ENCODE measurements at regions not wholly inside any gene's neighbourhood (a gene's known extent, or its start where the extent isn't known, plus 50 kb on each side); places are given as distances from the start of the nearest gene placed in this dataset.

DNA sequence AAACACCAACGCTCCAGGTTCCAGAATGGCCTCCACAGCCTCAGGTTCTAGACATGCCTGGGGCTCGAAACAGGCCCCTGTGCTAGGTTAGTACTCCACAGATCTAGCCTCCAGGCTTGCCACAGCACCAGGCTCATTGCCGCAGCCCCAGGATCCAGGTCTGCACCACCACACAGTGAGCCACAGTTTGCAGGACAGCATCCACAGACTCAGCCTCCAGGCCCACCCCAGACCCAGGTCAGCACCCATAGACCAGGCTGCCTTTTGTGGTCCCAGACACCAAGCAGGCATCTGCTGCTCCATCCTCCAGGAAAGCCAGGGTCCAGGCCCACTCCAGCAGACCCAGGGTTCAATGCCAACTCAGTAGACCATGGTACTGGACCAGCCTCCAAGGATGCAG is 132.3 kb upstream of the VSTM2A start:
- TF ChIP-seq, protein P1, sequence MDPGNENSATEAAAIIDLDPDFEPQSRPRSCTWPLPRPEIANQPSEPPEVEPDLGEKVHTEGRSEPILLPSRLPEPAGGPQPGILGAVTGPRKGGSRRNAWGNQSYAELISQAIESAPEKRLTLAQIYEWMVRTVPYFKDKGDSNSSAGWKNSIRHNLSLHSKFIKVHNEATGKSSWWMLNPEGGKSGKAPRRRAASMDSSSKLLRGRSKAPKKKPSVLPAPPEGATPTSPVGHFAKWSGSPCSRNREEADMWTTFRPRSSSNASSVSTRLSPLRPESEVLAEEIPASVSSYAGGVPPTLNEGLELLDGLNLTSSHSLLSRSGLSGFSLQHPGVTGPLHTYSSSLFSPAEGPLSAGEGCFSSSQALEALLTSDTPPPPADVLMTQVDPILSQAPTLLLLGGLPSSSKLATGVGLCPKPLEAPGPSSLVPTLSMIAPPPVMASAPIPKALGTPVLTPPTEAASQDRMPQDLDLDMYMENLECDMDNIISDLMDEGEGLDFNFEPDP (CRISPR knock-in tag; conservative IDR thresholded peaks at IDR 0.05): no peak
- TF ChIP-seq SNRNP70 (IDR thresholded peaks at IDR 0.05; ENCODE audit: low read depth, low read length) (no peak), FOXP1 (IDR thresholded peaks at IDR 0.05) (no peak), FOXP1 (CRISPR knock-in tag; IDR thresholded peaks at IDR 0.05) (no peak), ZNF235 (CRISPR knock-in tag; IDR thresholded peaks at IDR 0.05; ENCODE audit: borderline replicate concordance) (no peak), ZC3H13 (CRISPR knock-in tag; IDR thresholded peaks at IDR 0.05) (no peak), MZF1 (CRISPR knock-in tag; IDR thresholded peaks at IDR 0.05; ENCODE audit: borderline replicate concordance) (no peak), RAD21 (CRISPR knock-in tag; IDR thresholded peaks at IDR 0.05) (no peak), DNMT3B (CRISPR knock-in tag; conservative IDR thresholded peaks at IDR 0.05) (no peak), CBX5 (CRISPR knock-in tag; IDR thresholded peaks at IDR 0.05; ENCODE audit: borderline replicate concordance) (no peak), SNAI1 (CRISPR knock-in tag; IDR thresholded peaks at IDR 0.05; ENCODE audit: borderline replicate concordance) (no peak), RORA (CRISPR knock-in tag; IDR thresholded peaks at IDR 0.05) (no peak), TAF15 (IDR thresholded peaks at IDR 0.05; ENCODE audit: low read depth, low read length, poor library complexity, severe bottlenecking) (no peak), LCORL (IDR thresholded peaks at IDR 0.05) (no peak), LCORL (CRISPR knock-in tag; IDR thresholded peaks at IDR 0.05) (no peak), MBD4 (IDR thresholded peaks at IDR 0.05; ENCODE audit: borderline replicate concordance, low read length) (no peak), ZBTB3 (CRISPR knock-in tag; IDR thresholded peaks at IDR 0.05; ENCODE audit: borderline replicate concordance, low read depth) (no peak)
- TF ChIP-seq, protein P2, sequence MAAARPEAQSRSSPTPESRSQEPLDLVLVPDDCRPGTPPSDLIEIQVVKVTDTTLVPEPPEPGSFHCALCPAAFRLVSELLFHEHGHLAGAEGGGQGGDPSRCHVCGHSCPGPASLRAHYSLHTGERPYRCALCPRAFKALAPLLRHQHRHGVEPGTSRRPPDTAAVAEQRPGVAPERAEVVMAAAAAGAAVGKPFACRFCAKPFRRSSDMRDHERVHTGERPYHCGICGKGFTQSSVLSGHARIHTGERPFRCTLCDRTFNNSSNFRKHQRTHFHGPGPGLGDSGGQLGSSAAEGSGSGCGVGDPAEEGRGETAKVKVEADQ (CRISPR knock-in tag; IDR thresholded peaks at IDR 0.05; ENCODE audit: borderline replicate concordance): no peak
- TF ChIP-seq, protein P3, sequence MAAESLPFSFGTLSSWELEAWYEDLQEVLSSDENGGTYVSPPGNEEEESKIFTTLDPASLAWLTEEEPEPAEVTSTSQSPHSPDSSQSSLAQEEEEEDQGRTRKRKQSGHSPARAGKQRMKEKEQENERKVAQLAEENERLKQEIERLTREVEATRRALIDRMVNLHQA (CRISPR knock-in tag; IDR thresholded peaks at IDR 0.05): no peak
- TF ChIP-seq, protein P4, sequence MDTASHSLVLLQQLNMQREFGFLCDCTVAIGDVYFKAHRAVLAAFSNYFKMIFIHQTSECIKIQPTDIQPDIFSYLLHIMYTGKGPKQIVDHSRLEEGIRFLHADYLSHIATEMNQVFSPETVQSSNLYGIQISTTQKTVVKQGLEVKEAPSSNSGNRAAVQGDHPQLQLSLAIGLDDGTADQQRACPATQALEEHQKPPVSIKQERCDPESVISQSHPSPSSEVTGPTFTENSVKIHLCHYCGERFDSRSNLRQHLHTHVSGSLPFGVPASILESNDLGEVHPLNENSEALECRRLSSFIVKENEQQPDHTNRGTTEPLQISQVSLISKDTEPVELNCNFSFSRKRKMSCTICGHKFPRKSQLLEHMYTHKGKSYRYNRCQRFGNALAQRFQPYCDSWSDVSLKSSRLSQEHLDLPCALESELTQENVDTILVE (CRISPR knock-in tag; IDR thresholded peaks at IDR 0.05): no peak
- TF ChIP-seq, protein P5, sequence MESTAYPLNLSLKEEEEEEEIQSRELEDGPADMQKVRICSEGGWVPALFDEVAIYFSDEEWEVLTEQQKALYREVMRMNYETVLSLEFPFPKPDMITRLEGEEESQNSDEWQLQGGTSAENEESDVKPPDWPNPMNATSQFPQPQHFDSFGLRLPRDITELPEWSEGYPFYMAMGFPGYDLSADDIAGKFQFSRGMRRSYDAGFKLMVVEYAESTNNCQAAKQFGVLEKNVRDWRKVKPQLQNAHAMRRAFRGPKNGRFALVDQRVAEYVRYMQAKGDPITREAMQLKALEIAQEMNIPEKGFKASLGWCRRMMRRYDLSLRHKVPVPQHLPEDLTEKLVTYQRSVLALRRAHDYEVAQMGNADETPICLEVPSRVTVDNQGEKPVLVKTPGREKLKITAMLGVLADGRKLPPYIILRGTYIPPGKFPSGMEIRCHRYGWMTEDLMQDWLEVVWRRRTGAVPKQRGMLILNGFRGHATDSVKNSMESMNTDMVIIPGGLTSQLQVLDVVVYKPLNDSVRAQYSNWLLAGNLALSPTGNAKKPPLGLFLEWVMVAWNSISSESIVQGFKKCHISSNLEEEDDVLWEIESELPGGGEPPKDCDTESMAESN (CRISPR knock-in tag; conservative IDR thresholded peaks at IDR 0.05): no peak
- no peaks in the 10 kb centered on the region for H3K4me1 ChIP-seq (ENCODE audit: insufficient read depth, low read length)
- no peak overlapping the region for H3K4me3 ChIP-seq (replicated peaks in 1 of 3; ENCODE audit: insufficient read depth in 1 of 3, low read depth in 2 of 3, low read length in 3 of 3)
- no TSS peak for BruUV-seq (replicated peaks)
- ChIA-PET CTCF (ENCODE audit: low intra/inter-chr PET ratio, low total read pairs) (no interaction called here), POLR2A (no interaction called here)
- H3K9me3 ChIP-seq (ENCODE audit: low read length): peaks cover 87% of the 10 kb centered on the region
- in situ Hi-C loops (cut with HindIII; ENCODE audit: extremely low pct_ligation_motif_present, low pct_unique_long_range_greater_than_20kb) (no loop called here), intact Hi-C loops (cut with micrococcal nuclease; ENCODE audit: unreplicated experiment) (no loop called here)
- no peak overlapping the region for H3K27ac ChIP-seq (ENCODE audit: extremely low read length, insufficient read depth, low read length)
- ATAC-seq (no peak), DNase-seq (ENCODE audit: low spot score) (no peak), FAIRE-seq (no peak)
- H3K27me3 ChIP-seq (ENCODE audit: control insufficient read depth in 1 of 2, insufficient read depth in 2 of 2, low read length in 2 of 2): no peaks in the 10 kb centered on the region
- WGBS (ENCODE audit: low lambda C conversion rate): 40% methylated on average over 1 of the region's 3 CpGs
- no peaks in the 10 kb centered on the region for H3K36me3 ChIP-seq (replicated peaks in 1 of 2; ENCODE audit: control insufficient read depth in 1 of 2, insufficient read depth in 2 of 2, low read length in 2 of 2)
- no peak overlapping the region for H3K9ac ChIP-seq (ENCODE audit: insufficient read depth, low read depth, low read length)
- H3K79me2 ChIP-seq (ENCODE audit: insufficient read depth, low read length): no peaks in the 10 kb centered on the region
- no peak overlapping the region for H3K4me2 ChIP-seq (ENCODE audit: low read depth, low read length)
- no peak overlapping the region for H2AFZ ChIP-seq (ENCODE audit: low read length)
- no peaks in the 10 kb centered on the region for H4K20me1 ChIP-seq (ENCODE audit: insufficient read depth, low read length)
